OCI-LY1 (cell line): ENCODE measurements at regions not wholly inside any gene's neighbourhood (a gene's known extent, or its start where the extent isn't known, plus 50 kb on each side); places are given as distances from the start of the nearest gene placed in this dataset.

Experiments
- H2AFZ ChIP-seq: fragments of 200-600 bp; sonication (generic), shearing (Covaris generic); 2 replicates; pipeline ENCODE4 v1.6.0; 2014; ENCODE audit warnings: antibody characterized with exemption, mild to moderate bottlenecking, low read length
- H3F3A ChIP-seq: fragments of 200-600 bp; sonication (generic), shearing (Covaris generic); 2 replicates; pipeline ENCODE4 v1.6.0; 2014; ENCODE audit warnings: mild to moderate bottlenecking, antibody characterized with exemption, low read length, moderate library complexity; ENCODE audit not compliant: insufficient read depth
- H3K27ac ChIP-seq: fragments of 200-600 bp; sonication (generic); 2 replicates; pipeline ENCODE4 v1.5.1; 2014; ENCODE audit warnings: low read length, mixed run types, mild to moderate bottlenecking, low read depth; ENCODE audit not compliant: poor library complexity, severe bottlenecking
- H3K27me3 ChIP-seq: fragments of 200-600 bp; sonication (generic); 2 replicates; pipeline ENCODE4 v1.6.0; 2014; ENCODE audit warnings: antibody characterized with exemption, mild to moderate bottlenecking, low read length, moderate library complexity; ENCODE audit not compliant: insufficient read depth
- H3K36me3 ChIP-seq: fragments of 200-600 bp; sonication (generic); 2 replicates; pipeline ENCODE4 v1.6.1; 2014; ENCODE audit warnings: mild to moderate bottlenecking, antibody characterized with exemption, low read length, moderate library complexity, mixed read lengths; ENCODE audit not compliant: insufficient read depth
- H3K4me1 ChIP-seq: fragments of 200-600 bp; sonication (generic); 2 replicates; pipeline ENCODE4 v1.5.1; 2014; ENCODE audit warnings: mild to moderate bottlenecking, low read length, moderate library complexity; ENCODE audit not compliant: insufficient read depth, severe bottlenecking
- H3K4me2 ChIP-seq: fragments of 200-600 bp; sonication (generic), shearing (Covaris generic); 2 replicates; pipeline ENCODE4 v1.6.1; 2014; ENCODE audit warnings: low read length
- H3K4me3 ChIP-seq: fragments of 200-600 bp; sonication (generic); 2 replicates; pipeline ENCODE4 v1.5.1; 2014; ENCODE audit warnings: low read length, low read depth, mild to moderate bottlenecking, mixed read lengths; ENCODE audit not compliant: poor library complexity, severe bottlenecking
- H3K79me2 ChIP-seq: fragments of 200-600 bp; shearing (Covaris generic); 2 replicates; pipeline ENCODE4 v1.6.1; 2016; ENCODE audit warnings: mixed run types, low read length, mixed read lengths; ENCODE audit not compliant: insufficient read depth
- H3K9ac ChIP-seq: fragments of 200-600 bp; sonication (generic), shearing (Covaris generic); 2 replicates; pipeline ENCODE4 v1.6.1; 2014; ENCODE audit warnings: mild to moderate bottlenecking, low read length, mixed read lengths
- H3K9me2 ChIP-seq: fragments of 200-600 bp; sonication (generic), shearing (Covaris generic); 2 replicates; pipeline ENCODE4 v1.6.1; 2014; ENCODE audit warnings: low read depth, mild to moderate bottlenecking, low read length, mixed read lengths
- H3K9me3 ChIP-seq: fragments of 200-600 bp; shearing (Covaris generic); 2 replicates; pipeline ENCODE4 v1.6.1; 2014; ENCODE audit warnings: low read length, mixed read lengths
- H4K20me1 ChIP-seq: fragments of 200-600 bp; sonication (generic), shearing (Covaris generic); 2 replicates; pipeline ENCODE4 v1.6.0; 2016; ENCODE audit warnings: mild to moderate bottlenecking, low read length; ENCODE audit not compliant: insufficient read depth
- CTCF ChIP-seq: fragments of 200-600 bp; sonication (generic), shearing (Covaris generic); IDR thresholded peaks from 2 replicates; pipeline ENCODE4 v1.5.1; 2017; ENCODE audit warnings: mild to moderate bottlenecking, antibody characterized with exemption, low read length, moderate library complexity, mixed read lengths
- EZH2 ChIP-seq: fragments of 200-600 bp; sonication (generic), shearing (Covaris generic); IDR thresholded peaks from 2 replicates; pipeline ENCODE4 v1.8.0; 2017; ENCODE audit warnings: borderline replicate concordance, mixed run types, mild to moderate bottlenecking, antibody characterized with exemption, low read length, moderate library complexity, mixed read lengths

- TF ChIP-seq EZH2 (no peak), CTCF (no peak)
- Histone ChIP-seq H3K4me2 (no peak overlapping the region), H3K9me2 (no peaks in the 10 kb centered on the region), H3K9me3 (no peaks in the 10 kb centered on the region), H4K20me1 (no peaks in the 10 kb centered on the region), H2AFZ (no peak overlapping the region), H3K4me3 (no peak overlapping the region), H3K36me3 (no peaks in the 10 kb centered on the region), H3K27me3 (no peaks in the 10 kb centered on the region), H3K4me1 (no peaks in the 10 kb centered on the region), H3F3A (no peaks in the 10 kb centered on the region), H3K9ac (no peak overlapping the region), H3K27ac (no peak overlapping the region), H3K79me2 (no peaks in the 10 kb centered on the region)
Observed at GRCh38 chr21:16596369-16596768, 866.6 kb downstream of the USP25 start.

- Histone ChIP-seq H3K4me3 (no peak overlapping the region), H3K9ac (no peak overlapping the region), H3K9me3 (no peaks in the 10 kb centered on the region), H2AFZ (no peak overlapping the region), H3F3A (no peaks in the 10 kb centered on the region), H3K79me2 (no peaks in the 10 kb centered on the region), H3K4me1 (no peaks in the 10 kb centered on the region), H3K27ac (no peak overlapping the region), H3K27me3 (no peaks in the 10 kb centered on the region), H3K4me2 (no peak overlapping the region), H3K36me3 (no peaks in the 10 kb centered on the region), H4K20me1 (no peaks in the 10 kb centered on the region), H3K9me2 (no peaks in the 10 kb centered on the region)
- TF ChIP-seq CTCF: no peak
- TF ChIP-seq EZH2: no peak
Observed at GRCh38 chr21:16597753-16598152, 868.0 kb downstream of the USP25 start.

- Histone ChIP-seq H3K27ac (no peak overlapping the region), H3K9ac (no peak overlapping the region), H3K27me3 (no peaks in the 10 kb centered on the region), H3K36me3 (no peaks in the 10 kb centered on the region), H3F3A (no peaks in the 10 kb centered on the region), H3K4me3 (no peak overlapping the region), H3K4me2 (no peak overlapping the region), H3K9me2 (no peaks in the 10 kb centered on the region), H2AFZ (no peak overlapping the region), H4K20me1 (no peaks in the 10 kb centered on the region), H3K9me3 (no peaks in the 10 kb centered on the region), H3K79me2 (no peaks in the 10 kb centered on the region), H3K4me1 (no peaks in the 10 kb centered on the region)
- TF ChIP-seq CTCF (no peak), EZH2 (no peak)
Observed at GRCh38 chr21:16605597-16605996, 875.8 kb downstream of the USP25 start.
